HuH-7 (cell line): ENCODE measurements at regions not wholly inside any gene's neighbourhood (a gene's known extent, or its start where the extent isn't known, plus 50 kb on each side); places are given as distances from the start of the nearest gene placed in this dataset.

Source experiments
- DNase-seq: peaks from one replicate; pipeline ENCODE4 v3.0.0; 2011; ENCODE audit warnings: low spot score

- DNase-seq, result no peak
These were observed 142.6 kb upstream of the CPSF6 start for GRCh38 chr12:69096669-69097335.

GRCh38 chr12:69097619-69098368, 141.6 kb upstream of the CPSF6 start:
- DNase-seq, result no peak

- no peak for DNase-seq
These were observed 140.1 kb upstream of the CPSF6 start for GRCh38 chr12:69099201-69099837.

GRCh38 chr12:69101505-69101904, 137.9 kb upstream of the CPSF6 start:
- peak; percentile 28 for DNase-seq

GRCh38 chr12:69102856-69103255, 136.5 kb upstream of the CPSF6 start:
- DNase-seq, result no peak

GRCh38 chr12:69105101-69105962, 134.0 kb upstream of the CPSF6 start:
- DNase-seq, result no peak

- DNase-seq, result no peak
These were observed 132.8 kb upstream of the CPSF6 start for GRCh38 chr12:69106482-69107118.

- DNase-seq, result no peak
These were observed 131.8 kb upstream of the CPSF6 start for GRCh38 chr12:69107541-69107940.

- no peak for DNase-seq
These were observed 131.3 kb upstream of the CPSF6 start for GRCh38 chr12:69108037-69108436.

GRCh38 chr12:69112616-69113015, 126.8 kb upstream of the CPSF6 start:
- no peak for DNase-seq

- DNase-seq, result no peak
These were observed 124.3 kb upstream of the CPSF6 start for GRCh38 chr12:69115099-69115498.

GRCh38 chr12:69115951-69116350, 123.4 kb upstream of the CPSF6 start:
- no peak for DNase-seq

GRCh38 chr12:69117566-69118266, 121.7 kb upstream of the CPSF6 start:
- no peak for DNase-seq

GRCh38 chr12:69118516-69118915, 120.9 kb upstream of the CPSF6 start:
- DNase-seq, result no peak

- DNase-seq, result no peak
These were observed 119.6 kb upstream of the CPSF6 start for GRCh38 chr12:69119770-69120169.

GRCh38 chr12:69120354-69120753, 119.0 kb upstream of the CPSF6 start:
- DNase-seq, result no peak

- no peak for DNase-seq
These were observed 116.1 kb upstream of the CPSF6 start for GRCh38 chr12:69123311-69123710.

GRCh38 chr12:69123919-69124638, 115.3 kb upstream of the CPSF6 start:
- DNase-seq, result no peak

GRCh38 chr12:69129017-69129416, 110.4 kb upstream of the CPSF6 start:
- DNase-seq, result no peak

- DNase-seq, result no peak
These were observed 109.8 kb upstream of the CPSF6 start for GRCh38 chr12:69129564-69129963.
